Sciatic nerve (tissue), 2 donors: ENCODE measurements at regions not wholly inside any gene's neighbourhood (a gene's known extent, or its start where the extent isn't known, plus 50 kb on each side); places are given as distances from the start of the nearest gene placed in this dataset.
"Not testable (repeated sequence)": the region's sequence is repeated elsewhere in the genome, so short reads cannot be mapped to it uniquely, and the experiment has no call there.

Source experiments
- ATAC-seq: fragments of 200-7000 bp; cut with Tn5 transposase; one replicate; pipeline ENCODE4 v1.9.1; 2020; ENCODE audit warnings: mild to moderate bottlenecking, moderate library complexity
- DNase-seq: peaks from one replicate; pipeline ENCODE4 v3.0.0-alpha.2; 2020; ENCODE audit warnings: low spot score
- intact Hi-C: fragments of 100-400 bp; cut with DNase I; formaldehyde crosslinking; loops from one replicate; pipeline ENCODE4 v1.14.2; 2022
- donor health status: DM: no; HTN: no; CAD: no.
- donor health status: DM: no; HTN: no; CAD: no.

- intact Hi-C loops = no loop called here
- DNase-seq (no peak), ATAC-seq (no peak)
Observed at GRCh38 chr4:184335520-184335919, 117.8 kb upstream of the ENPP6 start.

GRCh38 chr4:184333446-184333845, 115.8 kb upstream of the ENPP6 start:
- ATAC-seq, intact Hi-C loops, DNase-seq: not testable (repeated sequence)

GRCh38 chr4:184331268-184331995, 113.8 kb upstream of the ENPP6 start:
- intact Hi-C loops = no loop called here
- DNase-seq (no peak), ATAC-seq (peak; percentile 38)

DNA sequence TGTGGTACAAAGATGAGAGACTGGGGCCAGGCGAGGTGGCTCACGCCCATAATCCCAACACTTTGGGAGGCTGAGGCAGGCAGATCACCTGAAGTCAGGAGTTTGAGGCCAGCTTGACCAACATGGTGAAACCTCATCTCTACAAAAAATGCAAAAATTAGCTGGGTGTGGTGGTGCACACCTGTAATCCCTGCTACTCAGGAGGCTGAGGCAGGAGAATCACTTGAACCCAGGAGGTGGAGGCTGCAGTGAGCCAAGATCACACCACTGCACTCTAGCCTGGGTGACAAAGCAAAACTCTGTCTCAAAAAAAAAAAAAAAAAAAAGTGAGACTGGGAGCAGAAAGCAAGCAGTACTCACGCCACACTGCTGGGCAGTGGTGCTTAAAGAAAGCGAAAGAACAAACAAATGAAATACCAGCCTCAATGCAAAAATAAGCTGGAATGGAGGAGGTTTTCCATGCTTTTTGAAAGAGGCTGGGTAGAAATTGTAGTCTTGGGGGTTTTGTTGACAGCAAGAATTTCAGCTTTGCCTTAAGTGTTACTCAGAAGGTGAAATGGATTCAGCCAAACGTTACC, 112.9 kb upstream of the ENPP6 start:
- intact Hi-C loops, ATAC-seq, DNase-seq: not testable (repeated sequence)

DNA sequence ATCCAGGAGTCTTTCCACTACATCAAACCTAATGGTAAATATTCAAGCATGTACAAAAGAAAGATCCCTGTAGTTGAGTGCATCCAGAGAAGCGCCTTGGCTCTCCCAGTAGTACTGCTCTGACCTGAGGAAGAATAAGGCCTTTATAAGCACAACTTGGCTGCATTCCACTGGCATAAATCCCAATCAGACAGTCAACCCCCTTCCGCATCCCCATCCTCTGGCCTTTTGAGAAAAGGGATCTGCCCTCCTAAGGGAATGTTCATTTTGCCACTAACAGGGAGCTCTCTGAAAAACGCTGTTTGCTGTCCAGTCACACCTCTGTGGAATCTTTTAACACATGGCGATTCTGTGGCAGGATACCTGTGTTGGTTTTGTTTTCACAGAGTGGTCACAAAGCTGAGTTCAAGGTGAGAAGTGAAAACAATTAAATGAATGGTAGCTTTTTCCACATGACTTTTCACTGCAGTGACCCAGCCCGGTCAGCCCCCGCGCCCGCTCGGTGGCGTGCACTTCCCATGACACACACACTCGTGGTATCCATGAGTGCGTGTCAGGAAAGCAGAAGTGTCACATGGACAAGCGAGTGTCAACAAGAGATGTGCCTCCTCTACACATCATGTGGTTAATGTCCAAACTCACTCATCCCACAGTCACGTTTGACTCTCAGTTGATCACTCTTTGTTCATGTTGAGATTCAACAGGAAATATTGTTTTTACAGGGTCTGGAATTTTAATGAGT, 112.2 kb upstream of the ENPP6 start:
- ATAC-seq (peak; percentile 90), DNase-seq (peak; percentile 72)
- intact Hi-C loops = loop anchor here (10.0 kb wide), 1 partner anchor 65 kb away; no protein-coding TSS in a partner anchor

DNA sequence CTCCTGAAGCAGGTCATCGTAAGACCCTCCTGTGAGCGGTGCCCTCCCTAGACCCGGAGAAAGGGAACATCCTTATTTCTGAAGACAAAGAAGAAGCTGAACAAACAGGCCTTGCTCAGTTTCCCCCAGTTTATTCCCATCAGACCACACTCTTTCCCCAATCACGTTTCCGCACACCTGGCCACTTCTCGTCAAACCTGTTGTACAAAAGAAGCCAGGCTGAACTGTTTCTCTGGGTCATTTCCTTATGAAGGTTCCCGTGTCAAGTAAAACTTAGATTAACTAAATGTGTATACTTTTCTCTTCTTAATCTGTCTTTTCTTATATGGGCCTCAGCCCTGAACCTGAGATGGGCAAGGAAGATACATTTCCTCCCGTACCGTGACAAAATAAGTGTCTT, 111.6 kb upstream of the ENPP6 start:
- DNase-seq (no peak), ATAC-seq (no peak)
- intact Hi-C loops = loop anchor here (10.0 kb wide), 1 partner anchor 66 kb away; no protein-coding TSS in a partner anchor

GRCh38 chr4:184328022-184328736, 110.5 kb upstream of the ENPP6 start:
- DNase-seq = no peak
- intact Hi-C loops = loop anchor here (10.0 kb wide), 1 partner anchor 67 kb away; no protein-coding TSS in a partner anchor
- no peak for ATAC-seq

DNA sequence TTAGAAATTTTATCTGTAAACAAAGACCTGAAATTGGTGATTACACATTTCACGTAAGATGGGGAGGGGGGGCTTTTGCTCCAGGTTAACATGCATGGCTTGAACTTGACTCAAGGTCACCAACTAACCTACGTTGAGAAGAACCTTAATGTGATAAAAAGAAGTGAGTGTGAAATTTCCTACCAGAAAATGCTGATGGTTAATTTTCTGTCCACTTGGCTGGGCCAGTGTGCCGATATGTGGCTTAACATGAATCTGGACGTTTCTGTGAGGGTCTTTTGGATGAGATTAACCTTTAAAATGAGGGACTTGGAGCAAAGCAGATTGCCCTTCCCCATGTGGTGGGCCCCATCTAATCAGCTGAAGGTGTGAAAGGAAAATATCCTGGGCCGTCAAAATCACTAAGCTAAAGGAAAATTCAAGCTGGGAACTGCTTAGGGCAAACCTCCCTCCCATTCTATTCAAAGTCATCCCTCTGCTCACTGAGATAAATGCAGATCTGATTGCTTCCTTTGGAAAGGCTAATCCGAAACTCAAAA, 107.3 kb upstream of the ENPP6 start:
- no peak for ATAC-seq
- intact Hi-C loops = loop anchor here (10.0 kb wide), 1 partner anchor 70 kb away; no protein-coding TSS in a partner anchor
- DNase-seq = no peak

DNA sequence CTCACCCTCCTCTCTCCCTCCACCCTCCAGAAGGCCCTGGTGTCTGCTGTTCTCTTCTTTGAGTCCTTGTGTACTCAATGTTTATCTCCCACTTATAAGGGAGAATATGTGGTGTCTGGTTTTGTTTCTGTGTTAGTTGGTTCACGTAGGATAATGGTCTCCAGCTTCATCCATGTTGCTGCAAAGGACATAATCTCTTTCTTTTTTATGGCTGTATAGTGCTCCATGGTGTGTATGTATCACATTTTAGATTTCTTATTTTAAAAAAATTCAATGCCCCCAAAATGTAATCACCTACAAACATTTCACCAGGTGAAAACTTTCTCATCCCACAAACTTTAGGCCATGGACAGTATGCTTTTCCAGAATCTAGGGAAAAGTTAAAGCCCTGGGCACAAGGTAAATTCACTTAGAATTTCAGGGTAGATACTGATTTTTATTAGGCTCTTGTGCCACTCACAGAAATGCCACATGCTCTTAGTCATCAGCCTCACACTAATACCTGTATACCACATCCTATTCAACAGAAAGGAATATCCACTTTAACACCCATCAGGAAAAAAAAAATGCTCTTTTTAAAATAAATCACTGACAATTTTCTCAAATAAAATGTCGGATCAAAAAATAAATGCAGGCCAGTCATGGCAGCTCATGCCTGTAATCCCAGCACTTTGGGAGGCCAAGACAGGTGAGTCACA, 104.8 kb upstream of the ENPP6 start:
- DNase-seq = no peak

GRCh38 chr4:184320631-184321030, 103.0 kb upstream of the ENPP6 start:
- no peak for DNase-seq
- intact Hi-C loops = loop anchor here (10.0 kb wide), 1 partner anchor 74 kb away; no protein-coding TSS in a partner anchor
- no peak for ATAC-seq

More for the DNA sequence above, 104.8 kb upstream of the ENPP6 start:
- ATAC-seq = no peak
- intact Hi-C loops = loop anchor here (10.0 kb wide), 1 partner anchor 72 kb away; no protein-coding TSS in a partner anchor

DNA sequence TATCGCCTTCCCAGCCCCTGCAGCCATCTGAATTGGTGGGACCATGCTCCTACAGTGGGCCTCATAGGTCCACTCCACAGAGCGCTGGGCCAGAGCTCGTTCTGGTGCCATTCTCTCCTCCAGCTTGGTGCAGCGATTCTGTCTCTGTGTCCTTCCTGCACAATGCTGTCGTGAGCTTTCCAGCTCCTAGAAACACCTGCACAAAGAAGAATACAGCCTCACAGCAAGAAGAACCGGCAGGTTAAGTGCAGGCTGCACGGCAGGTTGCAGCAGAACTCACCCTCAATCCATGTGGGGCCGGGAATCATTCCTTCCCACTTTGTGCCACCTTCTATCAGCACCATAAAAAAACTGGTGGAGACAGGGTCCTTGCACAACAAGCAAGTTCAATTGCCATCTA, 101.2 kb upstream of the ENPP6 start:
- intact Hi-C loops = no loop called here
- ATAC-seq (no peak), DNase-seq (no peak)

DNA sequence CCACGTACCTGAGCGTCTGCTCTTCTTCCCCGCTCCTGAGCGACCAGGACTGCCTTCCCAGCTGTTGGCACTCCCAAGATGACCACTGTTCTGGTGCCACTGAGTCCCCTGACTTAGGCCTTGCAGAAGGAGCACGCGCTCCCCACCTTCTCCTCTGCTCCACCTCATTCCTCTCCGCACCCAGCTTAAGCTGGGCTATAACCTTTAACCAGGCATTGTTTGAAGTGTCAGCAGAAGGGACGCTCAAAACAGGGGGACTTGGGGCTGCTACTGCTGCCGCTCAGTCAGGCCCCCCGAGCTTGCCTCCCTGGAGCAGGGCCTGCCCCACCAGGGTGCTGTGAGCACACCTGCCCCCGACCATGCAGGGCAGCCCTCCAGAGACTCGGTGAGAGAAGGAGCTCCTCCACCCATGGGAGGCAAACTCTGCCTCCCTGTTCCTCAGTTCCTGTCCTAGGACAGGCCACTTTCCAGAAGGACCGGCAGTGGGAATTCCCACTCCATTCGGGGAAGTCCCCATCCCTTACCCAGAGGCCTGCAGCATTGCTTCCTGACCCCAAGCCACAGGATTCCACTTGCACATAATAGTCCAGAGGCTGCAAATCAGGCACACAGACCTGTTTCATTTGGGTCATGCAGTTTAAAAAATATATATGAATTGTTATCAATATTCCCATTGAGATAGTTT, 99.7 kb upstream of the ENPP6 start:
- DNase-seq (no peak), ATAC-seq (no peak)
- intact Hi-C loops = no loop called here

DNA sequence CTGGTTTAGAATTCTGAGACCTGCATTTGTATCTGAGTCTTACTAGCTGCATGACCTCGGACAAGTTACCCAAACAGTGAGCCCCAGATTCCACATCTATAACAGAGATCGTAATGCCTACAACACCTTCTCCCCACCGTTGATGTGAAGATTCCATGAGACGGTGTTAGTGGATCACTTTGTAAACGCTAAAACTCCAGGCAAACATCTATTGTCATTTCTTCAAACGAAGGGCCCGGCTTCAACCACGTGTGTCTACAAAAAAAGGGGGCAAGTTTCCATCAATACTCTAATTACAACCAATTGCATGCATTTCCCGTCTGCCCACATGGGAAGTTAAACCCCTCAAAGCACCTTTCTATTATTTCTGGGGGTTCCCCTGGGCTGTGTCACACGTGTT, 99.1 kb upstream of the ENPP6 start:
- no peak for DNase-seq

GRCh38 chr4:184315675-184316359, 98.1 kb upstream of the ENPP6 start:
- DNase-seq (no peak), ATAC-seq (no peak)
- intact Hi-C loops = no loop called here

More for the DNA sequence above, 99.1 kb upstream of the ENPP6 start:
- ATAC-seq = no peak
- intact Hi-C loops = no loop called here

- DNase-seq (no peak), ATAC-seq (no peak)
- intact Hi-C loops = no loop called here
Observed at GRCh38 chr4:184313702-184314659, 96.3 kb upstream of the ENPP6 start.

- ATAC-seq = no peak
- no peak for DNase-seq
- intact Hi-C loops = no loop called here
Observed at GRCh38 chr4:184313058-184313581, 95.4 kb upstream of the ENPP6 start.
